Fibroblast of mammary gland (primary cell): ENCODE measurements at regions not wholly inside any gene's neighbourhood (a gene's known extent, or its start where the extent isn't known, plus 50 kb on each side); places are given as distances from the start of the nearest gene placed in this dataset.

Experiments used
- DNase-seq: peaks from one replicate; pipeline ENCODE4 v3.0.0-alpha.2; 2010; ENCODE audit warnings: low read depth
- H3K4me3 ChIP-seq: 2 replicates; pipeline ENCODE4 v1.5.1; 2011; ENCODE audit warnings: low read depth, mild to moderate bottlenecking, low read length, moderate library complexity; ENCODE audit not compliant: control insufficient read depth
- CTCF ChIP-seq: conservative IDR thresholded peaks from 2 replicates; pipeline ENCODE4 v1.5.1; 2011; ENCODE audit warnings: low read depth, low read length, inconsistent platforms; ENCODE audit not compliant: control insufficient read depth, insufficient read depth

GRCh38 chr11:29187215-29187614, 829.6 kb downstream of the KCNA4 start:
- no peak for DNase-seq
- H3K4me3 ChIP-seq, result no peak overlapping the region
- no peak for TF ChIP-seq CTCF

GRCh38 chr11:29184939-29185890, 831.6 kb downstream of the KCNA4 start:
- no peak overlapping the region for H3K4me3 ChIP-seq
- DNase-seq, result peak; percentile 76
- TF ChIP-seq CTCF, result no peak

GRCh38 chr11:29183301-29183700, 833.5 kb downstream of the KCNA4 start:
- H3K4me3 ChIP-seq, result no peak overlapping the region
- DNase-seq, result no peak
- no peak for TF ChIP-seq CTCF

GRCh38 chr11:29173660-29174062, 843.2 kb downstream of the KCNA4 start:
- TF ChIP-seq CTCF, result no peak
- H3K4me3 ChIP-seq, result no peak overlapping the region
- DNase-seq, result peak; percentile 10

- no peak overlapping the region for H3K4me3 ChIP-seq
- TF ChIP-seq CTCF, result no peak
- no peak for DNase-seq
Measured at GRCh38 chr11:29171360-29171950, 845.4 kb downstream of the KCNA4 start.

GRCh38 chr11:29166306-29166705, 850.5 kb downstream of the KCNA4 start:
- no peak overlapping the region for H3K4me3 ChIP-seq
- no peak for DNase-seq
- no peak for TF ChIP-seq CTCF
